BE2C (cell line): ENCODE measurements at regions not wholly inside any gene's neighbourhood (a gene's known extent, or its start where the extent isn't known, plus 50 kb on each side); places are given as distances from the start of the nearest gene placed in this dataset.

Source experiments
- DNase-seq: peaks from one replicate; pipeline ENCODE4 v3.0.0-alpha.2; 2020
- H3K27me3 ChIP-seq: fragments of 250-450 bp; sonication (Bioruptor Pico); 2 replicates; pipeline ENCODE4 v1.5.1; 2020; ENCODE audit warnings: mild to moderate bottlenecking
- H3K36me3 ChIP-seq: fragments of 250-450 bp; sonication (Bioruptor Pico); 2 replicates; pipeline ENCODE4 v1.5.1; 2020; ENCODE audit warnings: mild to moderate bottlenecking
- H3K4me1 ChIP-seq: fragments of 250-450 bp; sonication (Bioruptor Pico); 2 replicates; pipeline ENCODE4 v1.5.1; 2020
- H3K4me3 ChIP-seq: 2 replicates; pipeline ENCODE4 v1.5.1; 2011; ENCODE audit warnings: low read depth, low read length
- H3K9me3 ChIP-seq: fragments of 250-450 bp; sonication (Bioruptor Pico); 2 replicates; pipeline ENCODE4 v1.5.1; 2020
- CTCF ChIP-seq: IDR thresholded peaks from 2 replicates; pipeline ENCODE4 v1.5.1; 2012; ENCODE audit warnings: mild to moderate bottlenecking, low read depth, low read length

GRCh38 chr18:52077251-52077983, 262.6 kb upstream of the DCC start:
- Histone ChIP-seq H3K27me3 (no peaks in the 10 kb centered on the region), H3K4me1 (no peaks in the 10 kb centered on the region), H3K36me3 (no peaks in the 10 kb centered on the region), H3K9me3 (no peaks in the 10 kb centered on the region), H3K4me3 (no peak overlapping the region)
- no peak for TF ChIP-seq CTCF
- no peak for DNase-seq

- no peak overlapping the region for H3K4me3 ChIP-seq
- no peaks in the 10 kb centered on the region for H3K36me3 ChIP-seq
- DNase-seq: no peak
- H3K27me3 ChIP-seq: no peaks in the 10 kb centered on the region
- H3K9me3 ChIP-seq: no peaks in the 10 kb centered on the region
- no peak for TF ChIP-seq CTCF
- H3K4me1 ChIP-seq: no peaks in the 10 kb centered on the region
These were observed 257.8 kb upstream of the DCC start for GRCh38 chr18:52082246-52082645.

- no peak for DNase-seq
- Histone ChIP-seq H3K4me3 (no peak overlapping the region), H3K9me3 (no peaks in the 10 kb centered on the region), H3K36me3 (no peaks in the 10 kb centered on the region), H3K4me1 (no peaks in the 10 kb centered on the region), H3K27me3 (no peaks in the 10 kb centered on the region)
- TF ChIP-seq CTCF: no peak
These were observed 252.9 kb upstream of the DCC start for GRCh38 chr18:52087140-52087539.

- Histone ChIP-seq H3K4me3 (no peak overlapping the region), H3K36me3 (no peaks in the 10 kb centered on the region), H3K27me3 (no peaks in the 10 kb centered on the region), H3K9me3 (no peaks in the 10 kb centered on the region), H3K4me1 (no peaks in the 10 kb centered on the region)
- no peak for TF ChIP-seq CTCF
- no peak for DNase-seq
These were observed 250.0 kb upstream of the DCC start for GRCh38 chr18:52090005-52090404.

GRCh38 chr18:52093171-52093570, 246.8 kb upstream of the DCC start:
- no peak for DNase-seq
- no peaks in the 10 kb centered on the region for H3K27me3 ChIP-seq
- TF ChIP-seq CTCF: no peak
- H3K4me3 ChIP-seq: no peak overlapping the region
- no peaks in the 10 kb centered on the region for H3K9me3 ChIP-seq
- no peaks in the 10 kb centered on the region for H3K36me3 ChIP-seq
- H3K4me1 ChIP-seq: no peaks in the 10 kb centered on the region

- H3K9me3 ChIP-seq: no peaks in the 10 kb centered on the region
- H3K4me1 ChIP-seq: no peaks in the 10 kb centered on the region
- TF ChIP-seq CTCF: no peak
- DNase-seq: no peak
- no peak overlapping the region for H3K4me3 ChIP-seq
- H3K36me3 ChIP-seq: no peaks in the 10 kb centered on the region
- H3K27me3 ChIP-seq: no peaks in the 10 kb centered on the region
These were observed 221.3 kb upstream of the DCC start for GRCh38 chr18:52118684-52119083.
